WTC11 (cell line): ENCODE measurements at regions not wholly inside any gene's neighbourhood (a gene's known extent, or its start where the extent isn't known, plus 50 kb on each side); places are given as distances from the start of the nearest gene placed in this dataset.

ENCODE experiments used
- ATAC-seq: fragments of 200-7000 bp; cut with Tn5 transposase; 2 replicates; pipeline ENCODE4 v1.10.0; 2021; ENCODE audit warnings: mild to moderate bottlenecking, moderate library complexity
- CTCF ChIA-PET: fragments of 300-600 bp; sonication (Branson Sonifier 250); formaldehyde crosslinking; loops from one replicate; lab custom pipeline; 2021; ENCODE audit warnings: antibody characterized with exemption; lab: Charles Lee
- POLR2A ChIA-PET: fragments of 350-600 bp; sonication (Branson Sonifier 250); formaldehyde crosslinking; loops from one replicate; lab custom pipeline; 2021; ENCODE audit warnings: antibody characterized with exemption; lab: Charles Lee
- DNase-seq: peaks from one replicate; pipeline ENCODE4 v3.0.0; 2021; ENCODE audit warnings: low spot score
- H3K27ac Mint-ChIP-seq: 2 replicates; pipeline ENCODE4 v1.8.0; 2021; ENCODE audit warnings: mixed read lengths
- H3K27me3 Mint-ChIP-seq: 2 replicates; pipeline ENCODE4 v1.8.0; 2021; ENCODE audit warnings: low read depth, mild to moderate bottlenecking, moderate library complexity, mixed read lengths
- H3K36me3 Mint-ChIP-seq: 2 replicates; pipeline ENCODE4 v1.8.0; 2021; ENCODE audit warnings: mixed read lengths
- H3K4me1 Mint-ChIP-seq: 2 replicates; pipeline ENCODE4 v1.8.0; 2022; ENCODE audit warnings: mixed read lengths
- H3K4me3 Mint-ChIP-seq: 2 replicates; pipeline ENCODE4 v1.8.0; 2021; ENCODE audit warnings: mild to moderate bottlenecking, moderate library complexity, mixed read lengths
- H3K9me3 Mint-ChIP-seq: 2 replicates; pipeline ENCODE4 v1.8.0; 2021; ENCODE audit warnings: mixed read lengths
- CREM ChIP-seq: sonication (generic); formaldehyde crosslinking; IDR thresholded peaks from 2 replicates; pipeline ENCODE4 v1.8.1; 2022; ENCODE audit warnings: mild to moderate bottlenecking, missing genetic modification reagents, moderate library complexity
- FOXP1 ChIP-seq: sonication (generic); formaldehyde crosslinking; IDR thresholded peaks from 2 replicates; pipeline ENCODE4 v1.8.0; 2022; ENCODE audit warnings: missing genetic modification reagents, mild to moderate bottlenecking, moderate library complexity, borderline replicate concordance
- MYBL2 ChIP-seq: sonication (generic); formaldehyde crosslinking; IDR thresholded peaks from 2 replicates; pipeline ENCODE4 v1.8.1; 2023; ENCODE audit warnings: mild to moderate bottlenecking, moderate library complexity, missing genetic modification reagents
- NFE2L1 ChIP-seq: sonication (generic); formaldehyde crosslinking; IDR thresholded peaks from 2 replicates; pipeline ENCODE4 v1.8.1; 2023; ENCODE audit warnings: missing genetic modification reagents
- PRRX2 ChIP-seq: fragments of 250-450 bp; sonication (Bioruptor Pico); IDR thresholded peaks from 2 replicates; pipeline ENCODE4 v1.8.0; 2021; ENCODE audit warnings: mild to moderate bottlenecking
- SMAD3 ChIP-seq: sonication (generic); formaldehyde crosslinking; IDR thresholded peaks from 2 replicates; pipeline ENCODE4 v1.8.0; 2022; ENCODE audit warnings: missing genetic modification reagents, mild to moderate bottlenecking, borderline replicate concordance
- SP1 ChIP-seq: sonication (generic); formaldehyde crosslinking; conservative IDR thresholded peaks from 2 replicates; pipeline ENCODE4 v1.8.1; 2022; ENCODE audit warnings: missing genetic modification reagents
- TEAD4 ChIP-seq: sonication (generic); formaldehyde crosslinking; IDR thresholded peaks from 2 replicates; pipeline ENCODE4 v1.8.0; 2022; ENCODE audit warnings: mild to moderate bottlenecking, missing genetic modification reagents
- ZNF317 ChIP-seq: sonication (generic); formaldehyde crosslinking; IDR thresholded peaks from 2 replicates; pipeline ENCODE4 v1.8.1; 2023; ENCODE audit warnings: low read depth, mild to moderate bottlenecking, moderate library complexity, missing genetic modification reagents, borderline replicate concordance
- ZNF416 ChIP-seq: fragments of 250-450 bp; sonication (Bioruptor Pico); IDR thresholded peaks from 2 replicates; pipeline ENCODE4 v1.9.0; 2021; ENCODE audit warnings: mild to moderate bottlenecking, inconsistent platforms
- ZNF671 ChIP-seq: fragments of 250-450 bp; sonication (Bioruptor Pico); IDR thresholded peaks from 2 replicates; pipeline ENCODE4 v1.8.0; 2021; ENCODE audit warnings: mild to moderate bottlenecking
- TF ChIP-seq, protein P1 (sequence below): fragments of 250-450 bp; sonication (Bioruptor Pico); IDR thresholded peaks from 2 replicates; pipeline ENCODE4 v1.9.0; 2021; ENCODE audit warnings: mild to moderate bottlenecking
- TF ChIP-seq, protein P2 (sequence below): sonication (generic); formaldehyde crosslinking; IDR thresholded peaks from 2 replicates; pipeline ENCODE4 v1.8.0; 2023; ENCODE audit warnings: missing genetic modification reagents
- TF ChIP-seq, protein P3 (sequence below): sonication (generic); formaldehyde crosslinking; conservative IDR thresholded peaks from 2 replicates; pipeline ENCODE4 v1.8.1; 2022; ENCODE audit warnings: mild to moderate bottlenecking, missing genetic modification reagents
- TF ChIP-seq, protein P4 (sequence below): sonication (generic); formaldehyde crosslinking; IDR thresholded peaks from 2 replicates; pipeline ENCODE4 v1.8.1; 2022; ENCODE audit warnings: missing genetic modification reagents, borderline replicate concordance
- TF ChIP-seq, protein P5 (sequence below): sonication (generic); formaldehyde crosslinking; IDR thresholded peaks from 2 replicates; pipeline ENCODE4 v1.8.0; 2023; ENCODE audit warnings: missing genetic modification reagents, mild to moderate bottlenecking, borderline replicate concordance
- TF ChIP-seq, protein P6 (sequence below): fragments of 250-450 bp; sonication (Bioruptor Pico); IDR thresholded peaks from 2 replicates; pipeline ENCODE4 v2.1.2; 2022; ENCODE audit warnings: mild to moderate bottlenecking, moderate library complexity
- TF ChIP-seq, protein P7 (sequence below): sonication (generic); formaldehyde crosslinking; IDR thresholded peaks from 2 replicates; pipeline ENCODE4 v1.8.0; 2022; ENCODE audit warnings: mild to moderate bottlenecking, missing genetic modification reagents
- TF ChIP-seq, protein P8 (sequence below): sonication (generic); formaldehyde crosslinking; IDR thresholded peaks from 2 replicates; pipeline ENCODE4 v1.8.0; 2023; ENCODE audit warnings: mild to moderate bottlenecking, missing genetic modification reagents

DNA sequence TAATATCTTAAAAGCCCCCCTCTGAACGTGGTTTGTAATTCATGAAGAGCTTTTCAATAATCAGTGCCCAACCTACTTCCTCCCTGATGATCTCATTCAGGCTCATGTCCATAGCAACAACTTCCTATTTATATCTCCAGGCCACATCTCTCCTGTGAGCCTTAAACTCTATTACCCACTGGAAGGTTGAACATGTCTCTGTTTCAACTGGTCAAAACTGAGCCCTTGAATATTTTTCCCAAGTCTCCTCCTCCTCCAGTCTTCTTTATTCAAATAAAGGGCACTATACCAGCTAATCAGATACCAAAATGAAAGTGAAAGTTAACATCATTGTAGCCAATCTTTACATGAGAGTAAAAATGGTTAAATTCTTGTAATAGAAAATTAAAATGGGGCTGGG is 63.7 kb upstream of the ITGA4 start:
- DNase-seq, result no peak

DNA sequence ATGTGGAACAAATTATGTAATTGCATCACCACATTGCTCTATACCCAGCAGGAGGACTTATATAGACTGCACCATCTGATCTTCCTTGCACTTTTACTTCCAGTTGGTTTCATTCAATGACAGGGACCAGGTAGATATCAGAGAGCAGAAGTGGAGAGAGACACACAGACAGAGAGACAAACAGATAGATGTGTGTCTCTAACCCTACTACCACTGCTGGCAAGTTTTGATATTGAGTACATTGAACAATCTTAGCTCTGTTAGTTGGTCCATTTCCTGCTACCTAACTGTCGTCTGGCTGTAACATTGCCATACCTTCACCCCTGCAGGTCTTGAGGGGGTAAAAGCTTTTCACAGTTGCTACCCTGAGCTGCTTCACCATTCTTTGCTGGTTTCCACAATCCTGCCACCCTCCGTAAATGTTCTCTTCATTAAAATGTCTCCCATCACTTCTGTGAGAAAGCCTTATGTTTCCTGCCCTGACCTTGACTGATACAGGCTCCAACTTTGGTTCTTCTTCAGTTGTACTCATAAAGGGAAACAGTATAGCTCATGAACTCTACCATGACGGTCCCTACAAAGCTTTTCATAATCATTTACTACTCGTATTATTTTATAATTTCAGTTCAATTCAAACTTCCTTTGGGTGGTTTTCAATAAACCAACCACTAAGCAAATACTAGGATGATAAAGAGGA is 62.3 kb upstream of the ITGA4 start:
- POLR2A ChIA-PET, result interaction anchor here (0.6 kb wide), 1 partner anchor 536 kb away, joined by 8 read pairs; no protein-coding TSS in a partner anchor
- TF ChIP-seq, protein P1, sequence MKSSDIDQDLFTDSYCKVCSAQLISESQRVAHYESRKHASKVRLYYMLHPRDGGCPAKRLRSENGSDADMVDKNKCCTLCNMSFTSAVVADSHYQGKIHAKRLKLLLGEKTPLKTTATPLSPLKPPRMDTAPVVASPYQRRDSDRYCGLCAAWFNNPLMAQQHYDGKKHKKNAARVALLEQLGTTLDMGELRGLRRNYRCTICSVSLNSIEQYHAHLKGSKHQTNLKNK (CRISPR knock-in tag), result no peak
- TF ChIP-seq, protein P2, sequence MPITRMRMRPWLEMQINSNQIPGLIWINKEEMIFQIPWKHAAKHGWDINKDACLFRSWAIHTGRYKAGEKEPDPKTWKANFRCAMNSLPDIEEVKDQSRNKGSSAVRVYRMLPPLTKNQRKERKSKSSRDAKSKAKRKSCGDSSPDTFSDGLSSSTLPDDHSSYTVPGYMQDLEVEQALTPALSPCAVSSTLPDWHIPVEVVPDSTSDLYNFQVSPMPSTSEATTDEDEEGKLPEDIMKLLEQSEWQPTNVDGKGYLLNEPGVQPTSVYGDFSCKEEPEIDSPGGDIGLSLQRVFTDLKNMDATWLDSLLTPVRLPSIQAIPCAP, result no peak
- TF ChIP-seq, protein P3, sequence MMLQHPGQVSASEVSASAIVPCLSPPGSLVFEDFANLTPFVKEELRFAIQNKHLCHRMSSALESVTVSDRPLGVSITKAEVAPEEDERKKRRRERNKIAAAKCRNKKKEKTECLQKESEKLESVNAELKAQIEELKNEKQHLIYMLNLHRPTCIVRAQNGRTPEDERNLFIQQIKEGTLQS (CRISPR knock-in tag), result no peak
- no peak for TF ChIP-seq NFE2L1
- no peak for TF ChIP-seq CREM (CRISPR knock-in tag)
- TF ChIP-seq ZNF317 (CRISPR knock-in tag), result no peak
- TF ChIP-seq, protein P4, sequence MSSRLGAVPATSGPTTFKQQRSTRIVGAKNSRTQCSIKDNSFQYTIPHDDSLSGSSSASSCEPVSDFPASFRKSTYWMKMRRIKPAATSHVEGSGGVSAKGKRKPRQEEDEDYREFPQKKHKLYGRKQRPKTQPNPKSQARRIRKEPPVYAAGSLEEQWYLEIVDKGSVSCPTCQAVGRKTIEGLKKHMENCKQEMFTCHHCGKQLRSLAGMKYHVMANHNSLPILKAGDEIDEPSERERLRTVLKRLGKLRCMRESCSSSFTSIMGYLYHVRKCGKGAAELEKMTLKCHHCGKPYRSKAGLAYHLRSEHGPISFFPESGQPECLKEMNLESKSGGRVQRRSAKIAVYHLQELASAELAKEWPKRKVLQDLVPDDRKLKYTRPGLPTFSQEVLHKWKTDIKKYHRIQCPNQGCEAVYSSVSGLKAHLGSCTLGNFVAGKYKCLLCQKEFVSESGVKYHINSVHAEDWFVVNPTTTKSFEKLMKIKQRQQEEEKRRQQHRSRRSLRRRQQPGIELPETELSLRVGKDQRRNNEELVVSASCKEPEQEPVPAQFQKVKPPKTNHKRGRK (CRISPR knock-in tag), result no peak
- no peak for TF ChIP-seq MYBL2

More for the DNA sequence above, 63.7 kb upstream of the ITGA4 start:
- ChIA-PET POLR2A (interaction anchor here (0.6 to 0.7 kb wide), 2 partner anchors 187 to 1425 kb away, joined by 3 to 5 read pairs; no protein-coding TSS in a partner anchor), CTCF (no interaction called here)
- no peak overlapping the region for H3K27ac Mint-ChIP-seq
- no peaks in the 10 kb centered on the region for H3K36me3 Mint-ChIP-seq
- H3K27me3 Mint-ChIP-seq, result no peaks in the 10 kb centered on the region
- no peaks in the 10 kb centered on the region for H3K9me3 Mint-ChIP-seq
- no peaks in the 10 kb centered on the region for H3K4me1 Mint-ChIP-seq
- ATAC-seq, result no peak
- TF ChIP-seq ZNF416 (CRISPR knock-in tag) (no peak), SMAD3 (CRISPR knock-in tag) (no peak), ZNF671 (CRISPR knock-in tag) (no peak), PRRX2 (CRISPR knock-in tag) (no peak), FOXP1 (CRISPR knock-in tag) (no peak), TEAD4 (CRISPR knock-in tag) (no peak), SP1 (CRISPR knock-in tag) (no peak), NFE2L1 (no peak)
- TF ChIP-seq, protein P5, sequence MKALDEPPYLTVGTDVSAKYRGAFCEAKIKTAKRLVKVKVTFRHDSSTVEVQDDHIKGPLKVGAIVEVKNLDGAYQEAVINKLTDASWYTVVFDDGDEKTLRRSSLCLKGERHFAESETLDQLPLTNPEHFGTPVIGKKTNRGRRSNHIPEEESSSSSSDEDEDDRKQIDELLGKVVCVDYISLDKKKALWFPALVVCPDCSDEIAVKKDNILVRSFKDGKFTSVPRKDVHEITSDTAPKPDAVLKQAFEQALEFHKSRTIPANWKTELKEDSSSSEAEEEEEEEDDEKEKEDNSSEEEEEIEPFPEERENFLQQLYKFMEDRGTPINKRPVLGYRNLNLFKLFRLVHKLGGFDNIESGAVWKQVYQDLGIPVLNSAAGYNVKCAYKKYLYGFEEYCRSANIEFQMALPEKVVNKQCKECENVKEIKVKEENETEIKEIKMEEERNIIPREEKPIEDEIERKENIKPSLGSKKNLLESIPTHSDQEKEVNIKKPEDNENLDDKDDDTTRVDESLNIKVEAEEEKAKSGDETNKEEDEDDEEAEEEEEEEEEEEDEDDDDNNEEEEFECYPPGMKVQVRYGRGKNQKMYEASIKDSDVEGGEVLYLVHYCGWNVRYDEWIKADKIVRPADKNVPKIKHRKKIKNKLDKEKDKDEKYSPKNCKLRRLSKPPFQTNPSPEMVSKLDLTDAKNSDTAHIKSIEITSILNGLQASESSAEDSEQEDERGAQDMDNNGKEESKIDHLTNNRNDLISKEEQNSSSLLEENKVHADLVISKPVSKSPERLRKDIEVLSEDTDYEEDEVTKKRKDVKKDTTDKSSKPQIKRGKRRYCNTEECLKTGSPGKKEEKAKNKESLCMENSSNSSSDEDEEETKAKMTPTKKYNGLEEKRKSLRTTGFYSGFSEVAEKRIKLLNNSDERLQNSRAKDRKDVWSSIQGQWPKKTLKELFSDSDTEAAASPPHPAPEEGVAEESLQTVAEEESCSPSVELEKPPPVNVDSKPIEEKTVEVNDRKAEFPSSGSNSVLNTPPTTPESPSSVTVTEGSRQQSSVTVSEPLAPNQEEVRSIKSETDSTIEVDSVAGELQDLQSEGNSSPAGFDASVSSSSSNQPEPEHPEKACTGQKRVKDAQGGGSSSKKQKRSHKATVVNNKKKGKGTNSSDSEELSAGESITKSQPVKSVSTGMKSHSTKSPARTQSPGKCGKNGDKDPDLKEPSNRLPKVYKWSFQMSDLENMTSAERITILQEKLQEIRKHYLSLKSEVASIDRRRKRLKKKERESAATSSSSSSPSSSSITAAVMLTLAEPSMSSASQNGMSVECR (CRISPR knock-in tag), result no peak
- TF ChIP-seq, protein P6, sequence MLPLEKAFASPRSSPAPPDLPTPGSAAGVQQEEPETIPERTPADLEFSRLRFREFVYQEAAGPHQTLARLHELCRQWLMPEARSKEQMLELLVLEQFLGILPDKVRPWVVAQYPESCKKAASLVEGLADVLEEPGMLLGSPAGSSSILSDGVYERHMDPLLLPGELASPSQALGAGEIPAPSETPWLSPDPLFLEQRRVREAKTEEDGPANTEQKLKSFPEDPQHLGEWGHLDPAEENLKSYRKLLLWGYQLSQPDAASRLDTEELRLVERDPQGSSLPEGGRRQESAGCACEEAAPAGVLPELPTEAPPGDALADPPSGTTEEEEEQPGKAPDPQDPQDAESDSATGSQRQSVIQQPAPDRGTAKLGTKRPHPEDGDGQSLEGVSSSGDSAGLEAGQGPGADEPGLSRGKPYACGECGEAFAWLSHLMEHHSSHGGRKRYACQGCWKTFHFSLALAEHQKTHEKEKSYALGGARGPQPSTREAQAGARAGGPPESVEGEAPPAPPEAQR (CRISPR knock-in tag), result no peak
- TF ChIP-seq, protein P7, sequence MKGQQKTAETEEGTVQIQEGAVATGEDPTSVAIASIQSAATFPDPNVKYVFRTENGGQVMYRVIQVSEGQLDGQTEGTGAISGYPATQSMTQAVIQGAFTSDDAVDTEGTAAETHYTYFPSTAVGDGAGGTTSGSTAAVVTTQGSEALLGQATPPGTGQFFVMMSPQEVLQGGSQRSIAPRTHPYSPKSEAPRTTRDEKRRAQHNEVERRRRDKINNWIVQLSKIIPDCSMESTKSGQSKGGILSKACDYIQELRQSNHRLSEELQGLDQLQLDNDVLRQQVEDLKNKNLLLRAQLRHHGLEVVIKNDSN (CRISPR knock-in tag), result no peak
- TF ChIP-seq, protein P8, sequence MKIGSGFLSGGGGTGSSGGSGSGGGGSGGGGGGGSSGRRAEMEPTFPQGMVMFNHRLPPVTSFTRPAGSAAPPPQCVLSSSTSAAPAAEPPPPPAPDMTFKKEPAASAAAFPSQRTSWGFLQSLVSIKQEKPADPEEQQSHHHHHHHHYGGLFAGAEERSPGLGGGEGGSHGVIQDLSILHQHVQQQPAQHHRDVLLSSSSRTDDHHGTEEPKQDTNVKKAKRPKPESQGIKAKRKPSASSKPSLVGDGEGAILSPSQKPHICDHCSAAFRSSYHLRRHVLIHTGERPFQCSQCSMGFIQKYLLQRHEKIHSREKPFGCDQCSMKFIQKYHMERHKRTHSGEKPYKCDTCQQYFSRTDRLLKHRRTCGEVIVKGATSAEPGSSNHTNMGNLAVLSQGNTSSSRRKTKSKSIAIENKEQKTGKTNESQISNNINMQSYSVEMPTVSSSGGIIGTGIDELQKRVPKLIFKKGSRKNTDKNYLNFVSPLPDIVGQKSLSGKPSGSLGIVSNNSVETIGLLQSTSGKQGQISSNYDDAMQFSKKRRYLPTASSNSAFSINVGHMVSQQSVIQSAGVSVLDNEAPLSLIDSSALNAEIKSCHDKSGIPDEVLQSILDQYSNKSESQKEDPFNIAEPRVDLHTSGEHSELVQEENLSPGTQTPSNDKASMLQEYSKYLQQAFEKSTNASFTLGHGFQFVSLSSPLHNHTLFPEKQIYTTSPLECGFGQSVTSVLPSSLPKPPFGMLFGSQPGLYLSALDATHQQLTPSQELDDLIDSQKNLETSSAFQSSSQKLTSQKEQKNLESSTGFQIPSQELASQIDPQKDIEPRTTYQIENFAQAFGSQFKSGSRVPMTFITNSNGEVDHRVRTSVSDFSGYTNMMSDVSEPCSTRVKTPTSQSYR (CRISPR knock-in tag), result no peak
- H3K4me3 Mint-ChIP-seq, result no peak overlapping the region

More for the DNA sequence above, 62.3 kb upstream of the ITGA4 start:
- DNase-seq (no peak), ATAC-seq (no peak)
- CTCF ChIA-PET, result interaction anchor here (0.6 to 1.2 kb wide), 2 partner anchors 31 to 71 kb away, joined by 3 read pairs; no protein-coding TSS in a partner anchor
- no peaks in the 10 kb centered on the region for H3K36me3 Mint-ChIP-seq
- peaks cover 3% of the 10 kb centered on the region for H3K4me1 Mint-ChIP-seq
- H3K27ac Mint-ChIP-seq, result no peak overlapping the region
- no peak overlapping the region for H3K4me3 Mint-ChIP-seq
- H3K27me3 Mint-ChIP-seq, result no peaks in the 10 kb centered on the region
- H3K9me3 Mint-ChIP-seq, result no peaks in the 10 kb centered on the region
